ENCODE measurements at regions not wholly inside any gene's neighbourhood (a gene's known extent, or its start where the extent isn't known, plus 50 kb on each side); places are given as distances from the start of the nearest gene placed in this dataset.

GRCh38 chr5:96022971-96023370 lies 61.3 kb upstream of the ELL2 start:
- H3K9me2 ChIP-seq, result no peaks in the 10 kb centered on the region
- no peaks in the 10 kb centered on the region for H3K9me3 ChIP-seq
- no peak for DNase-seq
- peak overlapping the region; percentile 54; the same call in 1 of the 2 replicates for H3K4me2 ChIP-seq
- no peaks in the 10 kb centered on the region for H3K27me3 ChIP-seq (ENCODE audit: insufficient read depth)
- no peaks in the 10 kb centered on the region for H4K20me1 ChIP-seq (ENCODE audit: insufficient read depth)
- 94% methylated on average over 1 of the region's 1 CpG for WGBS (ENCODE audit: low lambda C conversion rate)
- peak overlapping the region; percentile 22; the same call in 1 of the 2 replicates for H3K9ac ChIP-seq
- H3K79me2 ChIP-seq (ENCODE audit: insufficient read depth), result no peaks in the 10 kb centered on the region
- H3K36me3 ChIP-seq (replicated peaks in 1 of 2; ENCODE audit: control insufficient read depth in 1 of 2, insufficient read depth in 2 of 2, low read length in 1 of 2), result no peaks in the 10 kb centered on the region
- no peak overlapping the region for H3K4me3 ChIP-seq (ENCODE audit: low read depth in 2 of 2, low read length in 1 of 2)
- peak overlapping the region in 1 of 2 experiments; percentile 69; a peak in 3 of 4 replicates for H3K27ac ChIP-seq (ENCODE audit: low read depth in 2 of 2, low read length in 1 of 2)
- TF ChIP-seq IRF3 (IDR thresholded peaks at IDR 0.05; ENCODE audit: low read depth, low read length), result no peak
- TF ChIP-seq RXRA (IDR thresholded peaks at IDR 0.05; ENCODE audit: borderline replicate concordance, low read depth), result no peak
- TF ChIP-seq REST (IDR thresholded peaks at IDR 0.05; ENCODE audit: low read depth, low read length), result no peak
- no peak for TF ChIP-seq MEF2A (IDR thresholded peaks at IDR 0.05; ENCODE audit: borderline replicate concordance, low read depth)
- TF ChIP-seq GABPA (IDR thresholded peaks at IDR 0.05; ENCODE audit: low read depth), result no peak
- TF ChIP-seq EP300 (IDR thresholded peaks at IDR 0.05; ENCODE audit: borderline replicate concordance in 1 of 2, low read depth in 1 of 2, low read length in 1 of 2), result no peak
- H3K4me1 ChIP-seq (ENCODE audit: control insufficient read depth in 1 of 2, insufficient read depth in 2 of 2, low read depth in 1 of 2, low read length in 1 of 2), result peaks cover 0 to 45% of the 10 kb centered on the region in 2 experiments; a peak in 3 of 4 replicates
- peaks cover 41% of the 10 kb centered on the region for H3F3A ChIP-seq (replicated peaks; ENCODE audit: insufficient read depth)
- peak overlapping the region; percentile 68 for H2AFZ ChIP-seq (ENCODE audit: low read depth)
- POLR2A ChIA-PET, result no interaction called here
- CTCF ChIA-PET, result no interaction called here

GRCh38 chr5:96017951-96018350 lies 56.3 kb upstream of the ELL2 start:
- Histone ChIP-seq H3K9me3 (no peaks in the 10 kb centered on the region), H3K9ac (no peak overlapping the region), H3K27ac (ENCODE audit: low read depth in 2 of 2, low read length in 1 of 2) (no peak overlapping the region), H3K9me2 (no peaks in the 10 kb centered on the region), H3F3A (replicated peaks; ENCODE audit: insufficient read depth) (no peaks in the 10 kb centered on the region), H3K36me3 (replicated peaks in 1 of 2; ENCODE audit: control insufficient read depth in 1 of 2, insufficient read depth in 2 of 2, low read length in 1 of 2) (no peaks in the 10 kb centered on the region), H3K4me1 (ENCODE audit: control insufficient read depth in 1 of 2, insufficient read depth in 2 of 2, low read depth in 1 of 2, low read length in 1 of 2) (0 out of 4 replicates have a peak, but pooled peaks cover 0 to 2% of the 10 kb centered on the region in 2 experiments), H3K79me2 (ENCODE audit: insufficient read depth) (no peaks in the 10 kb centered on the region), H2AFZ (ENCODE audit: low read depth) (no peak overlapping the region), H4K20me1 (ENCODE audit: insufficient read depth) (no peaks in the 10 kb centered on the region), H3K4me3 (ENCODE audit: low read depth in 2 of 2, low read length in 1 of 2) (no peak overlapping the region), H3K4me2 (no peak overlapping the region), H3K27me3 (ENCODE audit: insufficient read depth) (no peaks in the 10 kb centered on the region)
- TF ChIP-seq JUND (IDR thresholded peaks at IDR 0.05) (0 out of 2 replicates have a peak, but pooled peaks have one; percentile 17), MAX (IDR thresholded peaks at IDR 0.05; ENCODE audit: low read depth) (peak; percentile 25; the same call in 1 of the 2 replicates), MXI1 (IDR thresholded peaks at IDR 0.05; ENCODE audit: low read depth, low read length) (no peak)
- no peak for DNase-seq
- WGBS (ENCODE audit: low lambda C conversion rate), result 53% methylated on average over 1 of the region's 1 CpG
- ChIA-PET CTCF (no interaction called here), POLR2A (no interaction called here)

Measured in SK-N-SH (cell line).